ENCODE measurements at regions not wholly inside any gene's neighbourhood (a gene's known extent, or its start where the extent isn't known, plus 50 kb on each side); places are given as distances from the start of the nearest gene placed in this dataset.
"Not testable (repeated sequence)": the region's sequence is repeated elsewhere in the genome, so short reads cannot be mapped to it uniquely, and the experiment has no call there.

DNA sequence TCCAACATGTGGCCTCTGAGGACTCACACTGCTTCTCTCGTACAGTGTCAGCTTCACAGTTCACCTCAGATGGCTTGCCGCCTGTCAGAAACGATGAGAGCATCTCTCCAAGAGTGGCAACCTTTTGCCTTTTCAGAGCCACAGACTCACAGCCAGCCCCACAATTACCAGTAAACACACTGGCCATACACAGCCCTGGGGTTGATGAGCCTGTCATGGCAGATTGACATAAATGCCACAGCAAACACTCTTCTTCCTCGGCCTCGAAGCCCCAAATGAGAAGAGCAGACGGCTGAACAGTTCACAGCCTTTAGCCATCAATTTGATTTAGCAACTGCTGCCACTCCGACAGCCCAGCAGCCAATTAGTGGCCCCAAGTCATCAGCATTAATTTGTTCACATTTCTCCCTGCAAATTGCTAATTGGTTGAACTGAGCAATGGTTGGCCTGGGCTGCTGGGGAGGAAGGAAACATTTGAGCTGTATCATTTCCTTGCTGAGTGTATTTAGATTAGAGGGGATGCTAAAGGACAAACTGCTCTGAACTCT is 1142.9 kb downstream of the SORCS3 start:
- DNase-seq (ENCODE audit: low read depth) = no peak

DNA sequence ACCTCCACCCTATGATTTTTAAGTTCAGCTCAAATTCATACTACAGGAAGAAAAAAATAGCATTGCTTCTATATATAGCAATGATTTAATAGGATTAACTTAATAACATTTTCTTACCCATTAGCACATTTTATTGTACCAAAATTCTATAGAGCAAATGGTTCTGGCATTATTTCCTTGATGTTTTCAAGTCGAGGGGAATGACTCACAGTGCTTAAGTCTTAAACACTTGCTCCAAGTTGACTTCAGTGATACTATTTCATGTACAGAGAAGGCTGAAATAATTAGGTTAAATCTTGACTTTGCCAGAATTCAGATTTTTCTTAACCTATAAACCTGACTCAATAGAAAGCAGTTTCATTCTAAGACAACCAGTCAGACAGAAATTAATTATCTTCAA is 1133.8 kb downstream of the SORCS3 start:
- no peak for DNase-seq (ENCODE audit: low read depth)

DNA sequence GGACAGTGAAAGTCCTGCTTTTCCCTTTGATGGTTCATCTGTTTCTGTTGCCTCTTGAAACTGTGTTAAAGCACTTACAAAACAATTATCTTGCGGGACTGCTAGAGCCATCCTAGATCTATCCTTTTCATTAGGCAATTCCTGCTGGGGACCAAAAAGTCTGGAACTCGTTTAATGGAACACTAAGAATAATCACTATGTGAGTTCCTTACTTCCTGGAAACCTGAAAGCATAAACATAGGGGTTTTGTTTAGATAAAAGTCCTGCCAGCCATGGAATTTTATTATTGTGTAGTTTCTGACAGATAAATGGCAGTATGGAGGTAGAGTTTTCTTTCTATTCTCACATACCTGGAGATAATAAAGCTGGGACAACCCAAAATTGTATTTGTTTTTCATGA is 1133.3 kb downstream of the SORCS3 start:
- no peak for DNase-seq (ENCODE audit: low read depth)

DNA sequence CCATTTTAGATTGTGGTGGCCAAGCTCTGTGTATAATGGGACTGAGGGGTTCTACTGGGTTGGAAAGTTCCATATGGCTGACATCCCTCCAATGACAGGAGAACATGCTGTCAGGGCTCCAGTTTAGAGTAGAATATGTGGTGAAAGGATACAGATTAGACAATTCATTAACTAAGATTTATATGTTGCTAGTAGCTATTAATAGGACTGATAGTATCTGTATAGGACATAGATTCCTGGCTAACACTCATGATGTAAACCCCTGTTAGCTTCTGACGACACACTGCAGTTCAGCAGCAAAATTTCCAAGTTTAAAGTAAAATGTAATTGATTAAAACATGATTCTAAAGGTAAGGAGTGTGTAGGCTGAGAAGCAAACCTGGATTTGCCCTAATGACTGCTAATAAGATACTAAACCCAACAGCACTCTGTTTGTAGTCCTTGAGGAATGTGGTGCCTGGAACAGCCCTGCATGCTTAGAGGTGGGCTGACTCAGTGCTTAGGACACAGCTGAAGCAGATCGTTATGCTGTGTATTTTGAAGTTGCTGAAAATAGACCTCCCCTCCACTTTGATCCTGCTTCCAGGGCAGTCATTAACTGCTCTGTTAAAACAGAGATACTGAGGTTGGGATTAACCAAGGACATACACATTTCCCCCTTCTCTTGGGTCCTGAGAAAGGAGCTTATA is 1129.6 kb downstream of the SORCS3 start:
- no peak for DNase-seq (ENCODE audit: low read depth)

DNA sequence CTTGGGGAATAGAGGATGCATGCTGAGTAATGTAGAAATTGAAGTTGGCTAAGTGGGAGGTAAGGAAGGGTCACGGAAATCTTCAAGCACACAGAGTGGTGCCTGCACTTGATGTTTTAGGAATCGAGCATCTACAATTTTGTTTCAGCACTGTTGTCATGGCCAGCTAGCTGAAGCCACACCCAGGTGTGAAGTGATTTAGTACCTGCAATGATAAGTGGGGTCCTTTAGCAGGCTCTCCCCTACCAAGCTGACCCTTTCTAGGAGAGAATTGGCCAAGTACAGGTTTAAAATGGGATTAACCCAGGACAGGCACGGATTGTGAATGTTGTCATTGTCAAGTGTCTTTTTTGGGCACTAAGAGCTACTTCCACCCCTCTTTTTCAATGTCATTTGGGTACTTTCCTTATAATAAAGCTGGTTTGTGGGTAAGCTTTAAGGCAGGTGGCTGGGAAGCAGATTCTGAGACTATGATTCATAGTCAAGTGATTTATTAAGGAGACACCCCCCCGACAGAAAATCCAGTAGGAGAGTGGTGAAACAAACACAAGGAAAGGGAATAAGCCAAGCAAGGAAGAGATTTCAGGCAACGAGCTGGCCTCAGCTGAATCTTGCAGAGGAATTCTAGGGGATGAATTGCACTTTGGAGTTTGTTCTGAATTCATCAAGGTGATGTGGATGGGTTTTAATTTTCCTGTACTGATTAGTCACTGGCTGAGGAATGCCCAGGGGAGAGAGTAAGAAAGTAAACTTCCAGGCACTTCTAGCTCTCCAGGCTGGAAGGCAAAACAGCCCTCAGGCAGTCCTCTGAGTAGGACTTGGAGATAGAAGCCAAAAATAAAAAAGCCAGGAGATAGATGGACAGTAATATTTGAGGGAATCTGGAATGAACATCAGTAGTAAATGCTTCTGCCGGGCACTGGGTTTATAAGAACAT is 1128.4 kb downstream of the SORCS3 start:
- DNase-seq (ENCODE audit: low read depth) = no peak

DNA sequence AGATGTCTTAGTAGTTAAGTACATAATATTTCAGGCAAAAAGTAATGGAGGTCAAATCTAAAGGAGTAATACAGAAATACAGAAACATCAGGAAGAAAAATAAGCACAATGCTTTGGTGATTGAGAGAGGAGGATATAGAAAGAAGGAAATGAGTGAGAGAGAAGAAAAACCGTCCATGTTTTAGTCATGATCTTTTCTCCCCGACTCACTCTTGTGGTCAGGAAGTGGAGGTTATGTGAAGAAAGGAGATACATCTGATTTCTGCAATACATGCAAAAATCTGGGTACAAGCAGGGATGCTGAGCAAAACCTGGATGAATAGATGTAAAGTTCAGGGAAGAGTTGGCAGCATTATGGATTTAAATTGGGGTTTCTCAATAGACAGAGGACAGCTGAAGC is 1122.5 kb downstream of the SORCS3 start:
- DNase-seq (ENCODE audit: low read depth) = no peak

DNA sequence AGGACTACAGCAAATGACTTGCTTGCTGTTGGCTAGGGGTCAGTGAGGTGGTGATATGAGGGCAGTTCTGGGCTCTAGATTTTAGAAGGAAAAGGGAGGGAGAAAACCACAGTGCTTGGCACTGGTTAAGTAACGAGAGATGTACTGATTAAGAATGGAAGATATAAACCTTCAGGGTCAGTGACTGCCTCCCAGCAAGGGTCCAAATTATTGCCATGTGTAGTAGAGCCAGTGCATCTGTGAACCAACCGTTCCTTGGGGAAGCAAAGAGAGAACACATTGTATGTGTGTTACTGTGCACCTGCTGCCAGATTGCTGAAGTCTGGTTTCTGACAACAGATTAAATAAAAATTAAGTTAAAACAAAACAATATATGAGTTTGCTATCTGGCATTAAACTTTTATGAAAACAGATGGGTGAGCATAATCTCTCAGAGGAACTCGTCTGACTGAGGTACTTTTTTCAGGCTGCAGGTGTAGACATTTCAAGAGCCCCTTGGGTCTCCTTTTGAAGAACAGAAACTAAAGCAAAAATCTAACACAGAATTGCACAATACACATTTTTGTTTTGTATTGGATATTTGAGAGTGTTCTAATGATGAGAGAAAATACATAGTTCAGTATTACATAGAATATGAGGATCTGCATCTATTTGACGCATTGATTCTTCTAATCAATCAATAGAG is 1120.6 kb downstream of the SORCS3 start:
- DNase-seq (ENCODE audit: low read depth) = no peak

DNA sequence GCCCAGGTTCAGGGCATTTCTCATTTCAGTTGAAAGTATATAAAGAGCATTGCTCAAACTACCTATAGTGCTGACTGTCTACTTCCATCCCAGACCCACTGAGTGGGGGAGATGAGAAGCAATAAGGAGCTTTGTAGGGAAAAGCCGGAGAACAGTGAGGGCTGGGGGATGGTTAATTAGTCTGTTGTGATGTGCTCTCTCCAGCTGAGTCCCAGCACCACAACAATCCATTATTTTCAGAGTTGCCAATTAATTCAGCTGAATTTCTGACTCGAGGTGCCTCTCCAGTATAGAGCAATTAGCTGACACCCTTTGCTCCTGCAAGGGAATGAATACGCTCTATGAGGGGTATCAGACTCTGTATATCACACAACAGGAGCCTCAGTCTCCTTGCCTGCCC is 1118.6 kb downstream of the SORCS3 start:
- no peak for DNase-seq (ENCODE audit: low read depth)

DNA sequence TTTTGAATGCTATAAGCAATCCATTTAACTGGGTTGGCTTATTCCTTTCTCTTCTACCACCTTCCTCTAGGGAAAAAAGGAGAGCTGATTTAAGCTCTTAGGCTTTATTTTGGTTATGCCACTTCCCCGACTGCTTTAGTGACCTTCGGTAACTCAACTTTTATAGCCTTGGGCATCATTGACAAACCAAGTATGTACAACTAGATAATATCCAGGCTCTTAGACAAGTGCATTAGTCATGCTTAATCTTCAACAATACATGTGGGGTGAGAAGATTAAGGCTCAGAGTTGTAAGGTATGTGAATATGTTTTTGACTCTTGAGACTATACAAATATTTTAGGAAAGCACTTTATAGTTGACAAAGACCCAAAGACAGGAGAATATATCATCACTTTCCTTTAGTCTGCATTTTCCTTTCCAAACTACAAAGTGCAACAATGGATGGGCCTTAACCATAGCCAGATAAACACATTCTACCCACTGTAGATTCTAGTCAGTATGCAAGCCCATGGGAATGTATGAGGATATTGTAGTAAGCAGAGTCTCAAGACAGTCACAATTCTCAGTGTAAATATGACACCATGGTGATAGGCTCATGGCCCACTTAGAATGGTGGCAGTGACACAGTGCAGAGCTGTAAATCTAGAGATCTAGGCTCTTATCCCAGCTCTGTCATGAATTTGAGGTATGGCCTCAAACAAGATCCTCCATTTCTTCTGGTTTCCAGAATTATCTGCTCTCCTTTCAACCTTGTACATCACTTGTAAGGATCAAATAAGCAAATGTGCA is 1117.3 kb downstream of the SORCS3 start:
- DNase-seq (ENCODE audit: low read depth) = no peak

DNA sequence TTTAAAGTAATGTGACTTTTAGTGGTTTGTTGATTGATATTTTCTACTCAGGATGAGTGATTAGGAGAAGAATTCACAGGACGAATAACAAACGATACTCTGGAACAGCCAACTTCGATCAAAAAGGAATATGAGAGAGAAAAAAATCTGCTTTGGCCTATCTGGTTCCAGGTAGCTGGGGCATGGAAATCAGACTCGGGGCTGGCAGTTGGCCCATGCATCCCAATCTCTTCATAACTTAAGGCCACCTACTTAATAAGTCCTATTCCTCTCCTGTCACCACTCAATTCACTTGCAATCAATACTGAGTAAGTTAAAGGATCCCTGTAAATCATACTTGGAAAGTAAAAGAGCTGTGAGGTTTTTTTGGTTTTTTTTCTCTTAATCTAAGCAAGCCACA is 1116.2 kb downstream of the SORCS3 start:
- DNase-seq (ENCODE audit: low read depth) = no peak

DNA sequence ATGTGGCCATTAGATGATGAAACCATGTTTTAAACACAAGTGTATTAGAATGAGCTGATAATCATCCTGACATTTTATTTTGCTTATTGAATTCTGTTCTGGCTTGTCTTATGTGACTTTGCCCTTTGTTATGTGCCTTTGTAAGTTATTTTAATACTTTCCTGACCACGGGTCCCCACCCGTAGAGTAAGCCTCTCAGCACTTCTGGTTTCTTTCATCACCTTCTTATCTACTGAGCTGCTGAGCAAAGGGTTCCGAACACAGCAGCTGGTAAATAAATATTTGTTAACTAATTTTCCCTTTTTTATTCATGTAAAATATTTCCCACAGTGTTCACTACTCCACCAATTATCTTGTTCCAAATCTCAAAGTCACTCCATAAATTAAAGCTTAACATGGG is 1115.3 kb downstream of the SORCS3 start:
- no peak for DNase-seq (ENCODE audit: low read depth)

DNA sequence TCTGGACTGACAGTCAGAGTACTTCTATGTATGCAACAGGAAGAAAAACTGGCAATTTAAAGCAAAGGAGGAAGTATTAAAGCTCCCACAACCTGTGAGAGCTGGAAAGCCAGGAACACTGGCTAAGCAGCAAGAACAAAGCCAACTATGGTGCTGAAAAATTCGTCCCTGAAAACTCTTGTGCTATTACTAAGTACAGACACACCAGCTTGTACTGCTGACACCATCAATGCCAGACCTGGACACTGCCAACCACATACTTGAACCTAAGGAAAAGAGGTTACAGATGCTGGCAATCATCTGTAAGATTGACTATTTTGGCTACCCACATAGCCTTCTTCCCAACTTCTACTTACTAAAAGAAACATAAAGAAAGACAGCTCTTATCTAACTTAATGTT is 1110.6 kb downstream of the SORCS3 start:
- DNase-seq (ENCODE audit: low read depth) = no peak

DNA sequence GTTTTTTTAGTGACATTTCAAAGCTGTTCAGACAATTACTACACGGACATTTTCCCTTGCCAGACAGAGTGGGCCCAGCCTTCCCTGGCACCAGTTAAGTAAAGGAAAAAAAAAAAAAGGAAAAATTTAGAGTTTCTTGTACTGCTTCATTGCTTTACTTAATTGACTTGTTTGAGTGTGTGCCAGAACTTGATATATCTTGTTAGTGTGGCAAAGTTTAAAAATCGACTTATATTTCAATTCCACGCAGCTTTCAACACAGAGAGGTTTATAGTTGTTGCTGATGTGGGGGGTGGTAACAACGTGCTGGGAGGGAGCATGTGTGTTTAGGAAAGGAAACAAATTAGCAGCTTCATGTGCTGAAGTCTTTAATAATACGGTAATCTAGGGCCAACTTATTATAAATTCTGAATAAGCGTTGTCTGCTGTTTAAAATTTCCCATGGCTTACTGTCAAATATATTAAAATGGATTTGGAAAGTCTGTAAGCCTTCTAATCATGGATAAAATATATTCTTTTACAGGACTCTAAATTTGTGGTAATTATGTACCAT is 1104.6 kb downstream of the SORCS3 start:
- no peak for DNase-seq (ENCODE audit: low read depth)

DNA sequence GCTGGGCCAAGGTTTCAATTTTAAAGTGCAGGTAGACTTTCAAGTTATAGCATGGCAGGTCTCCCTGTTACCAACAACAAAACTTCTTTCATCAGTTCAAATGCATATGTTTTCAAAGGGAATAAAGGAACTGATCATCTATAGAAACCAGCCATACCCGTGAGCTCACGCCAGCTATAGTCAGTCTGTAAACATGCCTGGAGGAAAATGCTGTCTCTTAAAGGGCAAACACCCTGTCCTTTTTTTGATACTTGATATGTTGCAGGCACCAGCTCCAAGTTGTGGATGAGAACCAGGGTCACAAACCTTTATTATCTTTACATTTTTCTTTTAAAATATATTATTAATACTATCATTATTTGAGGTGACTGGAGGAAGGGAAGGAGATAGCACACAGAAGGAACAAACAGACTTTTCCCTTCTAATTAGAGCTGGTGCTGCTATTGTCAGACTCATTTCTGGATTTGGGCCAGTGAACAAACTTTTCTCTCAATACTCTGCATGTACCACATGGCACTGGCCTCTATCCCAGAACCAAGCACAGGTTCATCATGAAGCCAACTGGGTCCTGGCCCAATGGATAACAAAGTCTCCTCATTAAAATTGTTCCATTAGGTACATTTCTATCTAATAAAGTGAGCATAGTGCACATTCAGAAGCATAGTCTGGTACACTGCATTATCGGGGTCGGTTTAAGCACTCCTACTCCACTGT is 1102.4 kb downstream of the SORCS3 start:
- DNase-seq (ENCODE audit: low read depth) = no peak

DNA sequence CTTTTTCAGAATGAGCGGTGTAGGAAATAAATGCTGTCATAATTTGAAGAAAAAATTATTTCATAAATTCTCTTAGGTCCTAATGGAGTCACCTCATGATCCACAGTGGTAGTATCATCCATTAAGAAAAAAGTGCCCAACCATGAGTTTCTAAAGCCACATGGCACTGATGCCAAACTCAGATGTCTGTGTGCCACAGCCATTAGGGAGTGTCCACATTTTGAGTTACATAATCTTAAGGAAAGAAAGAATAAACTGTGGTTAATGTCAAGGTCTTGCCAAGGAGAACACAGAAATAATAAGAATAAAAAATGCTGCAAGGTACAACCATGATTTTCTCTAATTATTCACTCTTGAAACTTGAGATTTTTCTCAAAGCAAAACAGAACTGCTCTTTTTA is 1101.8 kb downstream of the SORCS3 start:
- DNase-seq (ENCODE audit: low read depth) = no peak

DNA sequence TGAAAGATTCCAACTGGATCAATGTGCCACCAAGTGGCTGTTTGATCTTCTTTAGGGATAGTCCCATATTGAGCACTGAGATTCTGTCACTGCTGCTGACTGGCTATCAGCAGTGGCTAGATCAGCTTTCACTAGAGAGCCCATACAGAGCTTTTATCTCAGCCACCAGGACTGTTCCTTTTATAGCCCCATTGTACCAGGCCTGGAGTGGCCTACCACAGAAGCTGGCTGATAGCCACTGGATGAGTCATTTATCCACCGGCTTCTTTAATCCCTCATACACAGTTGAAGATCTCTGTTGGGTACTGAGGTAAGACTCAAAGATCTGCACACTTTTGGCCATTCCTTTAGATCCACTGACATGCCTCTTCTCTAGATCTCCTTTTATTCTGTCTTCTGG is 1101.1 kb downstream of the SORCS3 start:
- no peak for DNase-seq (ENCODE audit: low read depth)

DNA sequence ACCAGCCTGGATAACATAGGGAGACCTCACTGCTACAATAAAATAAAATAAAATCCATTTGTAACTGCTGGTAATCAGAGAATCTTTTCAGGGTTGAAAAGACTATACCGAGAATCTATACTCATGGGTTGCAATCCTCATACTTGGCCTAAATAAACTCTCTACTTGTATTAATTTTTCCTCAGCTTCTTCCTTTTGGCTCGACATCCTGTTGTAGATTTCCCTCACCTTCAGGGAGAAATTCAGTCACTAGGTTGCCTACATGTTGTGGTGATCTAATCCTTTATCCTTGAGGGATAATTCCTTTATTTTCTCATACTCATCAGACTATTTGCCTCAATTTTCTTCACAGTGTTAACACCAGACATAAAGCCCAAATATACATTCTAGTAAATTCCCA is 1093.4 kb downstream of the SORCS3 start:
- no peak for DNase-seq (ENCODE audit: low read depth)

DNA sequence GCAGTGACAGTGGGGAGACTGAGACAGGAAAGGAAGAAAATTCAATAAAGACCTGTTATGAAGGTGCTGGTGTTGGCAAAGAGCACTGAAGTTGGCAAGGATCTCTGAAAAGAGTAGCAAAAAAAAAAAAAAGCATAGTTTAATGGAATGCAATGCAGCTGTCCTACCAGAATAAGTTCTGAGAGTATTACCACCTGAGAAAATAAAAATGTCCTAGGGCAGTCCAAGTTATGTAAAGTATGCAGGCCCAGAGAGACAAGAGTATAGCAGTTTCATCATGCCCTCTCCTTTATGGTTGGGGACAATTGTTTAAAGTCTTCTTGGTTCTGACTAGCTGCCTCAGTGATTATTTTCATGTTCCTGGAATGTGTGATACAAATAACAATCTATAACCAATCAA is 1092.8 kb downstream of the SORCS3 start:
- no peak for DNase-seq (ENCODE audit: low read depth)

DNA sequence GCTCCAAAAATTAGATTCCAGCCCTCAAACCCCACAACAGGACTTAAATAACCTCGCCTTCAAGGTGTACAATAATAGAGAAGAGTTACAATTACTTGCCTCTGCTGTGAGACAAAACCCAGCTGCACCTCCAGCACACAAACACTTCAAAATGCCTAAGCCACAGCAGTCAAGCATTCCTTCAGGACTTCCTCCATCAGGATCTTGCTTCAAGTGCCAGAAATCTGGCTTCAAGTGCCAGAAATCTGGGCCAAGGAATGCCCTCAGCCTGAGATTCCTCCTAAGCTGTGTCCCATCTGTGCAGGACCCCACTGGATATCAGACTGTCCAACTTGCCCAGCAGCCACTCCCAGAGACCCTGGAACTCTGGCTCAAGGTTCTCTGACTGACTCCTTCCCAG is 1088.3 kb downstream of the SORCS3 start:
- DNase-seq (ENCODE audit: low read depth) = no peak

DNA sequence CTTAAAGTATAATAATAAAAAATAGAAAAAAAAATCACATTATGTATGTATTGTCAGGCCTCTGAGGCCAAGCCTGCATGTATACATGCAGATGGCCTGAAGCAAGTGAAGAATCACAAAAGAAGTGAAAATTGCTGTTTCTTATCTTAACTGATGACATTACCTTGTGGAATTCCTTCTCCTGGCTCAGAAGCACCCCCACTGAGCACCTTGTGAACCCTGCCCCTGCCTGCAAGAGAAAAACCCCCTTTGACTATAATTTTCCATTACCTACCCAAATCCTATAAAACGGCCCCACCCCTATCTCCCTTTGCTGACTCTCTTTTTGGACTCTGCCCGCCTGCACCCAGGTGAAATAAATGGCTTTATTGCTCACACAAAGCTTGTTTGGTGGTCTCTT is 1086.5 kb downstream of the SORCS3 start:
- DNase-seq (ENCODE audit: low read depth) = not testable (repeated sequence)

DNA sequence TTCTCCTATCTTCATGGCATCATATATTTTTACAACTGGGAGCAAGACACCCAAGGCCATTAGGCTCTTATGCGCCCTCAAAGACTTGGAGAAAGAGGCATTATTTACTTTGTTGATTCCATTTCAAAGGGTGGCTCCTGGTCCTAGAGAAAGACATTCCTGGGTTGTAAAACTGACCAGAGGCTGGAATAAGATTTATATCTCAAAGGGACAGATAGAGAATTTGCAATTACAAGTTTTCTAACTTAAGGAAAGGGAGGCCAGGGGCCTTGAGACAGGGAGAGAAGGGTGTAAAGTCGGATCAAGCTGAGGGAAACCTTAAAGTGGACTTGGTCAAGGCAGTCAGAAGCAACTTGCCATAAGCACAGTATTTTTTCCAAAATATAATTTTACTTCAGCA is 1086.0 kb downstream of the SORCS3 start:
- DNase-seq (ENCODE audit: low read depth) = no peak
